H1 (cell line): ENCODE measurements at regions not wholly inside any gene's neighbourhood (a gene's known extent, or its start where the extent isn't known, plus 50 kb on each side); places are given as distances from the start of the nearest gene placed in this dataset.

Source experiments
- ATF3 ChIP-seq: IDR thresholded peaks from 2 replicates; pipeline ENCODE4 v1.6.1; 2011; ENCODE audit warnings: low read depth, mild to moderate bottlenecking, low read length; ENCODE audit not compliant: insufficient read depth
- CBX5 ChIP-seq: fragments of 300-800, 300-1000 bp; sonication (generic); IDR thresholded peaks from 2 replicates; pipeline ENCODE4 v1.7.1; 2016; ENCODE audit warnings: antibody characterized with exemption, low read length, low read depth
- EGR1 ChIP-seq: IDR thresholded peaks from 2 replicates; pipeline ENCODE4 v1.6.1; 2011; ENCODE audit warnings: low read depth, low read length, borderline replicate concordance
- GABPA ChIP-seq: IDR thresholded peaks from 2 replicates; pipeline ENCODE4 v1.6.1; 2011; ENCODE audit warnings: mild to moderate bottlenecking, low read length, moderate library complexity, borderline replicate concordance; ENCODE audit not compliant: insufficient read depth
- KDM1A ChIP-seq: fragments of 200-600, 300-600 bp; sonication (generic); IDR thresholded peaks from 2 replicates; pipeline ENCODE4 v1.7.1; 2016; ENCODE audit warnings: mild to moderate bottlenecking, low read length, borderline replicate concordance
- POLR2A ChIP-seq, 2 experiments: IDR thresholded peaks; 1 replicate in 1 of 2; 2 replicates in 1 of 2; pipeline ENCODE4 v1.6.1; 2011; ENCODE audit warnings: low read depth in 2 of 2, low read length in 2 of 2, mild to moderate bottlenecking in 2 of 2; ENCODE audit errors: control extremely low read depth in 1 of 2
- RFX5 ChIP-seq: IDR thresholded peaks from 2 replicates; pipeline ENCODE4 v1.6.1; 2011; ENCODE audit warnings: low read depth, low read length, improper control_type of control experiment, borderline replicate concordance
- SP2 ChIP-seq: IDR thresholded peaks from 2 replicates; pipeline ENCODE4 v1.6.1; 2012; ENCODE audit warnings: mild to moderate bottlenecking, low read length, inconsistent platforms
- SRF ChIP-seq: IDR thresholded peaks from 2 replicates; pipeline ENCODE4 v1.6.1; 2011; ENCODE audit warnings: mild to moderate bottlenecking, low read depth, low read length, moderate library complexity
- TAF1 ChIP-seq: IDR thresholded peaks from 2 replicates; pipeline ENCODE4 v1.6.1; 2011; ENCODE audit warnings: mild to moderate bottlenecking, low read depth, low read length
- TBP ChIP-seq: IDR thresholded peaks from 2 replicates; pipeline ENCODE4 v1.6.1; 2011; ENCODE audit warnings: low read depth, low read length, improper control_type of control experiment
- TCF12 ChIP-seq: IDR thresholded peaks from 2 replicates; pipeline ENCODE4 v1.6.1; 2011; ENCODE audit warnings: low read depth, mild to moderate bottlenecking, low read length
- TF ChIP-seq, protein P1 (sequence below): fragments of 300-600 bp; sonication (generic); IDR thresholded peaks from 2 replicates; pipeline ENCODE4 v1.7.1; 2012; ENCODE audit warnings: low read length, moderate library complexity, mild to moderate bottlenecking, inconsistent platforms; ENCODE audit not compliant: insufficient replicate concordance

DNA sequence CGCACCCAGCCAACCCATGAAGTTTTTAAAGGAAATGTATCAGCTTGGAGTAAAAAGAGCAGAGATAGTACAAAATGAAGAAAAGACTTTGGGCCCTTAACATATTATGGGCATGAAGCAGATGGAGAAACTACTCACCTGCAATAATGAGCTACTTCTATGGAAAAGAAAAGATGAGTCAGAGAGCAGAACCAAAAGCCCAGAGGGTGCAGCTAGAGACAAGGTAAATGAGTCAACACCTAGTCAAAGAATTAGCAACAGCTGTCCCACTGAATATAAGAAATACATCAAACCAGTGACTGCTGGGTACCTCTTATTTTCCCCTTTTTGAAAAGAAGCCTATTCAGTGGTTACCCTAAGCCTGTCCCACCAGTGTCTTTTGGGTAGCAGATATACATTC is 61.8 kb downstream of the RPL27A start (continued):
- TF ChIP-seq, protein P1, sequence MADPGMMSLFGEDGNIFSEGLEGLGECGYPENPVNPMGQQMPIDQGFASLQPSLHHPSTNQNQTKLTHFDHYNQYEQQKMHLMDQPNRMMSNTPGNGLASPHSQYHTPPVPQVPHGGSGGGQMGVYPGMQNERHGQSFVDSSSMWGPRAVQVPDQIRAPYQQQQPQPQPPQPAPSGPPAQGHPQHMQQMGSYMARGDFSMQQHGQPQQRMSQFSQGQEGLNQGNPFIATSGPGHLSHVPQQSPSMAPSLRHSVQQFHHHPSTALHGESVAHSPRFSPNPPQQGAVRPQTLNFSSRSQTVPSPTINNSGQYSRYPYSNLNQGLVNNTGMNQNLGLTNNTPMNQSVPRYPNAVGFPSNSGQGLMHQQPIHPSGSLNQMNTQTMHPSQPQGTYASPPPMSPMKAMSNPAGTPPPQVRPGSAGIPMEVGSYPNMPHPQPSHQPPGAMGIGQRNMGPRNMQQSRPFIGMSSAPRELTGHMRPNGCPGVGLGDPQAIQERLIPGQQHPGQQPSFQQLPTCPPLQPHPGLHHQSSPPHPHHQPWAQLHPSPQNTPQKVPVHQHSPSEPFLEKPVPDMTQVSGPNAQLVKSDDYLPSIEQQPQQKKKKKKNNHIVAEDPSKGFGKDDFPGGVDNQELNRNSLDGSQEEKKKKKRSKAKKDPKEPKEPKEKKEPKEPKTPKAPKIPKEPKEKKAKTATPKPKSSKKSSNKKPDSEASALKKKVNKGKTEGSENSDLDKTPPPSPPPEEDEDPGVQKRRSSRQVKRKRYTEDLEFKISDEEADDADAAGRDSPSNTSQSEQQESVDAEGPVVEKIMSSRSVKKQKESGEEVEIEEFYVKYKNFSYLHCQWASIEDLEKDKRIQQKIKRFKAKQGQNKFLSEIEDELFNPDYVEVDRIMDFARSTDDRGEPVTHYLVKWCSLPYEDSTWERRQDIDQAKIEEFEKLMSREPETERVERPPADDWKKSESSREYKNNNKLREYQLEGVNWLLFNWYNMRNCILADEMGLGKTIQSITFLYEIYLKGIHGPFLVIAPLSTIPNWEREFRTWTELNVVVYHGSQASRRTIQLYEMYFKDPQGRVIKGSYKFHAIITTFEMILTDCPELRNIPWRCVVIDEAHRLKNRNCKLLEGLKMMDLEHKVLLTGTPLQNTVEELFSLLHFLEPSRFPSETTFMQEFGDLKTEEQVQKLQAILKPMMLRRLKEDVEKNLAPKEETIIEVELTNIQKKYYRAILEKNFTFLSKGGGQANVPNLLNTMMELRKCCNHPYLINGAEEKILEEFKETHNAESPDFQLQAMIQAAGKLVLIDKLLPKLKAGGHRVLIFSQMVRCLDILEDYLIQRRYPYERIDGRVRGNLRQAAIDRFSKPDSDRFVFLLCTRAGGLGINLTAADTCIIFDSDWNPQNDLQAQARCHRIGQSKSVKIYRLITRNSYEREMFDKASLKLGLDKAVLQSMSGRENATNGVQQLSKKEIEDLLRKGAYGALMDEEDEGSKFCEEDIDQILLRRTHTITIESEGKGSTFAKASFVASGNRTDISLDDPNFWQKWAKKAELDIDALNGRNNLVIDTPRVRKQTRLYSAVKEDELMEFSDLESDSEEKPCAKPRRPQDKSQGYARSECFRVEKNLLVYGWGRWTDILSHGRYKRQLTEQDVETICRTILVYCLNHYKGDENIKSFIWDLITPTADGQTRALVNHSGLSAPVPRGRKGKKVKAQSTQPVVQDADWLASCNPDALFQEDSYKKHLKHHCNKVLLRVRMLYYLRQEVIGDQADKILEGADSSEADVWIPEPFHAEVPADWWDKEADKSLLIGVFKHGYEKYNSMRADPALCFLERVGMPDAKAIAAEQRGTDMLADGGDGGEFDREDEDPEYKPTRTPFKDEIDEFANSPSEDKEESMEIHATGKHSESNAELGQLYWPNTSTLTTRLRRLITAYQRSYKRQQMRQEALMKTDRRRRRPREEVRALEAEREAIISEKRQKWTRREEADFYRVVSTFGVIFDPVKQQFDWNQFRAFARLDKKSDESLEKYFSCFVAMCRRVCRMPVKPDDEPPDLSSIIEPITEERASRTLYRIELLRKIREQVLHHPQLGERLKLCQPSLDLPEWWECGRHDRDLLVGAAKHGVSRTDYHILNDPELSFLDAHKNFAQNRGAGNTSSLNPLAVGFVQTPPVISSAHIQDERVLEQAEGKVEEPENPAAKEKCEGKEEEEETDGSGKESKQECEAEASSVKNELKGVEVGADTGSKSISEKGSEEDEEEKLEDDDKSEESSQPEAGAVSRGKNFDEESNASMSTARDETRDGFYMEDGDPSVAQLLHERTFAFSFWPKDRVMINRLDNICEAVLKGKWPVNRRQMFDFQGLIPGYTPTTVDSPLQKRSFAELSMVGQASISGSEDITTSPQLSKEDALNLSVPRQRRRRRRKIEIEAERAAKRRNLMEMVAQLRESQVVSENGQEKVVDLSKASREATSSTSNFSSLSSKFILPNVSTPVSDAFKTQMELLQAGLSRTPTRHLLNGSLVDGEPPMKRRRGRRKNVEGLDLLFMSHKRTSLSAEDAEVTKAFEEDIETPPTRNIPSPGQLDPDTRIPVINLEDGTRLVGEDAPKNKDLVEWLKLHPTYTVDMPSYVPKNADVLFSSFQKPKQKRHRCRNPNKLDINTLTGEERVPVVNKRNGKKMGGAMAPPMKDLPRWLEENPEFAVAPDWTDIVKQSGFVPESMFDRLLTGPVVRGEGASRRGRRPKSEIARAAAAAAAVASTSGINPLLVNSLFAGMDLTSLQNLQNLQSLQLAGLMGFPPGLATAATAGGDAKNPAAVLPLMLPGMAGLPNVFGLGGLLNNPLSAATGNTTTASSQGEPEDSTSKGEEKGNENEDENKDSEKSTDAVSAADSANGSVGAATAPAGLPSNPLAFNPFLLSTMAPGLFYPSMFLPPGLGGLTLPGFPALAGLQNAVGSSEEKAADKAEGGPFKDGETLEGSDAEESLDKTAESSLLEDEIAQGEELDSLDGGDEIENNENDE: no peak
- no peak for TF ChIP-seq KDM1A
- no peak for TF ChIP-seq SRF
- no peak for TF ChIP-seq GABPA
- no peak for TF ChIP-seq TBP
- TF ChIP-seq ATF3: no peak
- no peak for TF ChIP-seq TCF12
- no peak for TF ChIP-seq TAF1
- TF ChIP-seq EGR1: no peak
- TF ChIP-seq SP2: no peak
- TF ChIP-seq POLR2A (IDR thresholded peaks at IDR 0.05; ENCODE audit: control extremely low read depth in 1 of 2, low read depth in 2 of 2, low read length in 2 of 2): no peak
- TF ChIP-seq CBX5: no peak
- no peak for TF ChIP-seq RFX5
